GM13976 (cell line): ENCODE measurements at regions not wholly inside any gene's neighbourhood (a gene's known extent, or its start where the extent isn't known, plus 50 kb on each side); places are given as distances from the start of the nearest gene placed in this dataset.
"Not testable (repeated sequence)": the region's sequence is repeated elsewhere in the genome, so short reads cannot be mapped to it uniquely, and the experiment has no call there.

Experiments
- DNase-seq: peaks from one replicate; pipeline ENCODE4 v3.0.0; 2012; ENCODE audit warnings: low spot score
- in situ Hi-C: fragments of 300-500 bp; cut with MboI; formaldehyde crosslinking; loops from one replicate; pipeline ENCODE4 v1.12.0; 2022; ENCODE audit warnings: low sequenced_read_pairs, mixed read lengths, inconsistent platforms; ENCODE audit not compliant: unreplicated experiment
- TF ChIP-seq, protein P1 (sequence below): IDR thresholded peaks from 2 replicates; pipeline ENCODE4 v1.5.1; 2012; ENCODE audit warnings: borderline replicate concordance, mild to moderate bottlenecking; ENCODE audit not compliant: insufficient read depth; ENCODE audit errors: extremely low read depth, missing control alignments, control extremely low read depth

- no peak for DNase-seq
- TF ChIP-seq, protein P1, sequence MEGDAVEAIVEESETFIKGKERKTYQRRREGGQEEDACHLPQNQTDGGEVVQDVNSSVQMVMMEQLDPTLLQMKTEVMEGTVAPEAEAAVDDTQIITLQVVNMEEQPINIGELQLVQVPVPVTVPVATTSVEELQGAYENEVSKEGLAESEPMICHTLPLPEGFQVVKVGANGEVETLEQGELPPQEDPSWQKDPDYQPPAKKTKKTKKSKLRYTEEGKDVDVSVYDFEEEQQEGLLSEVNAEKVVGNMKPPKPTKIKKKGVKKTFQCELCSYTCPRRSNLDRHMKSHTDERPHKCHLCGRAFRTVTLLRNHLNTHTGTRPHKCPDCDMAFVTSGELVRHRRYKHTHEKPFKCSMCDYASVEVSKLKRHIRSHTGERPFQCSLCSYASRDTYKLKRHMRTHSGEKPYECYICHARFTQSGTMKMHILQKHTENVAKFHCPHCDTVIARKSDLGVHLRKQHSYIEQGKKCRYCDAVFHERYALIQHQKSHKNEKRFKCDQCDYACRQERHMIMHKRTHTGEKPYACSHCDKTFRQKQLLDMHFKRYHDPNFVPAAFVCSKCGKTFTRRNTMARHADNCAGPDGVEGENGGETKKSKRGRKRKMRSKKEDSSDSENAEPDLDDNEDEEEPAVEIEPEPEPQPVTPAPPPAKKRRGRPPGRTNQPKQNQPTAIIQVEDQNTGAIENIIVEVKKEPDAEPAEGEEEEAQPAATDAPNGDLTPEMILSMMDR: no peak
- in situ Hi-C loops: no loop called here
These were observed 65.6 kb upstream of the SLC44A3 start for GRCh38 chr1:94754570-94754969.

DNA sequence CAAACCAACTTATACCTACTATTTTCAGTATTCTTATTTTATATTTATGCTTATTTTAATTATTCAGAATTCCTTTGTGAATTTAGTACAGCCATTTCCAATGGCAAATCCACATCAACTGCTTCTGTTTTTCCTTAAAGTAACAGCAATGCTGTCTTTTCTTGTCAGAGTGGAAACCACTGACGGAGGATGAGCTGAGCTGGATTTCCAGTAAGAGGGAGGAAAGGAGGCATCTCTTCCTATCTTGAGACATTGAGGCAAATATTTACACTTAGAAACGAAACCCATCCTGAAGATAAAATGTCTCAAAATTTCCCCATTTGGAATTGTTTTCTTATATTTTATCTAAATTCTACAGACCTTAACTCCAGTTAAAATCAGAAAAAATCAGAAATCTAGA lies 66.1 kb upstream of the SLC44A3 start:
- no peak for DNase-seq
- TF ChIP-seq, protein P1: no peak
- in situ Hi-C loops: no loop called here

GRCh38 chr1:94753171-94753972 lies 66.8 kb upstream of the SLC44A3 start:
- in situ Hi-C loops: no loop called here
- TF ChIP-seq, protein P1: no peak
- DNase-seq: no peak

DNA sequence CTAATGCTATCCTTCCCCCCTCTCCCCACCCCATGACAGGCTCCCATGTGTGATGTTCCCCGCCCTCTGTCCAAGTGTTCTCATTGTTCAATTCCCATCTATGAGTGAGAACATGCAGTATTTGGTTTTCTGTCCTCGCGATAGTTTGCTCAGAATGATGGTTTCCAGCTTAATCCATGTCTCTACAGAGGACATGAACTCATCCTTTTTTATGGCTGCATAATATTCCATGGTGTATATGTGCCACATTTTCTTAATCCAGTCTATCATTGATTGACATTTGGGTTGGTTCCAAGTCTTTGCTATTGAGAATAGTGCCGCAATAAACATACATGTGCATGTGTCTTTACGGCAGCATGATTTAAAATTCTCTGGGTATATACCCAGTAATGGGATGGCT lies 68.7 kb upstream of the SLC44A3 start:
- in situ Hi-C loops: not testable (repeated sequence)

GRCh38 chr1:94746635-94747525 lies 73.3 kb upstream of the SLC44A3 start:
- in situ Hi-C loops: no loop called here
- TF ChIP-seq, protein P1: no peak
- DNase-seq: no peak

More for the DNA sequence above, 68.7 kb upstream of the SLC44A3 start:
- not testable (repeated sequence) for DNase-seq

DNA sequence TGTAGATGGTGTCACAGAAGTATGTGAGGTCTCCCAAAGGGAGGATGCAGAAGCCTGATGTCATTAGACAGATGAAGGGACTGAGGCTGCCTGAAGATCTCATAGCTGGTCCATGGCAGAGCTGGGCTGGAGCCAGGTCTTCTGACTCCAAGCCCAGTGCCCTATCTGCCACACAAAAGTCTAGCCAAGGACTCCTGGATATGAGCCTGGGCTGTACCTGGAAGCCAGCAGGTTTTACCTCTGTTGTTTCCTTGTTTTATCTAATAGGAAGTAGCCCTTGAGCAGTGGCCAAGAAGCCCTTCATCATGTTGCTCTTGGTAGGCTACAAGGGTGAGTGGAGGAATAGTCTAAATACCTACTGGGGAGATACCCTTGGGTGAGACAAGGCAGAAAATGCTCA lies 74.4 kb upstream of the SLC44A3 start:
- TF ChIP-seq, protein P1: no peak
- no peak for DNase-seq
- in situ Hi-C loops: no loop called here

- TF ChIP-seq, protein P1: no peak
- no peak for DNase-seq
- in situ Hi-C loops: no loop called here
These were observed 76.3 kb upstream of the SLC44A3 start for GRCh38 chr1:94743862-94744261.
